Type B pancreatic cell (in vitro differentiated cells): ENCODE measurements at regions not wholly inside any gene's neighbourhood (a gene's known extent, or its start where the extent isn't known, plus 50 kb on each side); places are given as distances from the start of the nearest gene placed in this dataset.

Experiments used
- DNase-seq: peaks from one replicate; pipeline ENCODE4 v3.0.0; 2021; ENCODE audit warnings: mixed read lengths; ENCODE audit not compliant: unreplicated experiment; ENCODE audit errors: extremely low spot score
- H3K27ac Mint-ChIP-seq: 2 replicates; pipeline ENCODE4 v1.8.0; 2021; ENCODE audit warnings: mild to moderate bottlenecking, mixed read lengths
- H3K27me3 Mint-ChIP-seq: 2 replicates; pipeline ENCODE4 v1.8.0; 2021; ENCODE audit warnings: mixed read lengths
- H3K36me3 Mint-ChIP-seq: 2 replicates; pipeline ENCODE4 v1.8.0; 2021; ENCODE audit warnings: mixed read lengths
- H3K4me1 Mint-ChIP-seq: one replicate; pipeline ENCODE4 v1.8.0; 2021; ENCODE audit warnings: mixed read lengths; ENCODE audit not compliant: unreplicated experiment
- H3K4me3 Mint-ChIP-seq: 2 replicates; pipeline ENCODE4 v1.8.0; 2021; ENCODE audit warnings: mild to moderate bottlenecking, mixed read lengths
- H3K9me3 Mint-ChIP-seq: 2 replicates; pipeline ENCODE4 v1.8.0; 2021; ENCODE audit warnings: mixed read lengths
- CTCF ChIP-seq: fragments of 200-600 bp; sonication (generic); conservative IDR thresholded peaks from 2 replicates; pipeline ENCODE4 v1.5.0; 2021; ENCODE audit warnings: antibody characterized with exemption, mild to moderate bottlenecking

- peaks cover 8% of the 10 kb centered on the region for H3K4me1 Mint-ChIP-seq
- H3K4me3 Mint-ChIP-seq: no peak overlapping the region
- TF ChIP-seq CTCF: no peak
- no peak for DNase-seq
- H3K27ac Mint-ChIP-seq: no peak overlapping the region
- no peaks in the 10 kb centered on the region for H3K9me3 Mint-ChIP-seq
- no peaks in the 10 kb centered on the region for H3K36me3 Mint-ChIP-seq
- H3K27me3 Mint-ChIP-seq: peaks cover 17% of the 10 kb centered on the region
Measured at GRCh38 chr20:41932431-41932830, 314.3 kb upstream of the CHD6 start.

- no peaks in the 10 kb centered on the region for H3K36me3 Mint-ChIP-seq
- H3K4me3 Mint-ChIP-seq: no peak overlapping the region
- peaks cover 23% of the 10 kb centered on the region for H3K27me3 Mint-ChIP-seq
- H3K27ac Mint-ChIP-seq: no peak overlapping the region
- H3K4me1 Mint-ChIP-seq: peaks cover 3% of the 10 kb centered on the region
- no peak for TF ChIP-seq CTCF
- no peak for DNase-seq
- H3K9me3 Mint-ChIP-seq: no peaks in the 10 kb centered on the region
Measured at GRCh38 chr20:41927655-41928054, 309.5 kb upstream of the CHD6 start.

- no peak overlapping the region for H3K27ac Mint-ChIP-seq
- TF ChIP-seq CTCF: no peak
- H3K4me3 Mint-ChIP-seq: no peak overlapping the region
- DNase-seq: no peak
- no peaks in the 10 kb centered on the region for H3K9me3 Mint-ChIP-seq
- H3K27me3 Mint-ChIP-seq: peaks cover 26% of the 10 kb centered on the region
- H3K4me1 Mint-ChIP-seq: peaks cover 3% of the 10 kb centered on the region
- H3K36me3 Mint-ChIP-seq: no peaks in the 10 kb centered on the region
Measured at GRCh38 chr20:41927189-41927588, 309.0 kb upstream of the CHD6 start.

GRCh38 chr20:41925476-41925875 lies 307.3 kb upstream of the CHD6 start:
- H3K4me1 Mint-ChIP-seq: peaks cover 3% of the 10 kb centered on the region
- TF ChIP-seq CTCF: no peak
- no peak overlapping the region for H3K4me3 Mint-ChIP-seq
- no peak for DNase-seq
- no peaks in the 10 kb centered on the region for H3K9me3 Mint-ChIP-seq
- H3K36me3 Mint-ChIP-seq: no peaks in the 10 kb centered on the region
- no peak overlapping the region for H3K27ac Mint-ChIP-seq
- H3K27me3 Mint-ChIP-seq: peaks cover 23% of the 10 kb centered on the region

- Mint-ChIP-seq H3K36me3 (no peaks in the 10 kb centered on the region), H3K27ac (no peak overlapping the region), H3K4me3 (no peak overlapping the region), H3K9me3 (no peaks in the 10 kb centered on the region), H3K27me3 (peaks cover 25% of the 10 kb centered on the region), H3K4me1 (peaks cover 3% of the 10 kb centered on the region)
- DNase-seq: no peak
- TF ChIP-seq CTCF: no peak
Measured at GRCh38 chr20:41923624-41924023, 305.4 kb upstream of the CHD6 start.

- Mint-ChIP-seq H3K27me3 (no peaks in the 10 kb centered on the region), H3K4me1 (no peaks in the 10 kb centered on the region), H3K4me3 (no peak overlapping the region), H3K9me3 (no peaks in the 10 kb centered on the region), H3K27ac (no peak overlapping the region), H3K36me3 (no peaks in the 10 kb centered on the region)
- DNase-seq: no peak
- TF ChIP-seq CTCF: no peak
Measured at GRCh38 chr20:41913146-41913545, 295.0 kb upstream of the CHD6 start.
